GM21390 (cell line): ENCODE measurements at regions not wholly inside any gene's neighbourhood (a gene's known extent, or its start where the extent isn't known, plus 50 kb on each side); places are given as distances from the start of the nearest gene placed in this dataset.

Experiments
- ATAC-seq: cut with Tn5 transposase; IDR thresholded peaks from one replicate; pipeline ENCODE4 v1.9.1; 2021; ENCODE audit not compliant: unreplicated experiment

GRCh38 chr9:82679472-82679871 is 383.5 kb downstream of the RASEF start:
- no peak for ATAC-seq

GRCh38 chr9:82680179-82680935 is 382.6 kb downstream of the RASEF start:
- ATAC-seq: no peak

- ATAC-seq: no peak
Measured at GRCh38 chr9:82681809-82682208, 381.1 kb downstream of the RASEF start.

- no peak for ATAC-seq
Measured at GRCh38 chr9:82682431-82682830, 380.5 kb downstream of the RASEF start.

- no peak for ATAC-seq
Measured at GRCh38 chr9:82695704-82696103, 367.2 kb downstream of the RASEF start.

- ATAC-seq: no peak
Measured at GRCh38 chr9:82706786-82707185, 356.2 kb downstream of the RASEF start.

- ATAC-seq: no peak
Measured at GRCh38 chr9:82716821-82717220, 346.1 kb downstream of the RASEF start.

GRCh38 chr9:82720515-82720914 is 342.4 kb downstream of the RASEF start:
- no peak for ATAC-seq

- ATAC-seq: no peak
Measured at GRCh38 chr9:82721593-82721992, 341.3 kb downstream of the RASEF start.

GRCh38 chr9:82722051-82722450 is 340.9 kb downstream of the RASEF start:
- no peak for ATAC-seq

GRCh38 chr9:82722561-82722960 is 340.4 kb downstream of the RASEF start:
- ATAC-seq: no peak

GRCh38 chr9:82726424-82727276 is 336.3 kb downstream of the RASEF start:
- no peak for ATAC-seq

- ATAC-seq: no peak
Measured at GRCh38 chr9:82729141-82729540, 333.8 kb downstream of the RASEF start.

- ATAC-seq: no peak
Measured at GRCh38 chr9:82729991-82730589, 332.9 kb downstream of the RASEF start.

- no peak for ATAC-seq
Measured at GRCh38 chr9:82732928-82733327, 330.0 kb downstream of the RASEF start.

GRCh38 chr9:82736126-82736525 is 326.8 kb downstream of the RASEF start:
- ATAC-seq: no peak

GRCh38 chr9:82736701-82737100 is 326.2 kb downstream of the RASEF start:
- no peak for ATAC-seq

GRCh38 chr9:82745919-82746318 is 317.0 kb downstream of the RASEF start:
- ATAC-seq: no peak

GRCh38 chr9:82750411-82750913 is 312.5 kb downstream of the RASEF start:
- ATAC-seq: no peak

GRCh38 chr9:82757924-82758323 is 305.0 kb downstream of the RASEF start:
- ATAC-seq: no peak

GRCh38 chr9:82761027-82761426 is 301.9 kb downstream of the RASEF start:
- ATAC-seq: no peak

- no peak for ATAC-seq
Measured at GRCh38 chr9:82761956-82762355, 301.0 kb downstream of the RASEF start.
